IMR-90 (cell line): ENCODE measurements at regions not wholly inside any gene's neighbourhood (a gene's known extent, or its start where the extent isn't known, plus 50 kb on each side); places are given as distances from the start of the nearest gene placed in this dataset.
"Not testable (repeated sequence)": the region's sequence is repeated elsewhere in the genome, so short reads cannot be mapped to it uniquely, and the experiment has no call there.

ENCODE experiments used
- ATAC-seq: fragments of 200-7000 bp; cut with Tn5 transposase; 2 replicates; pipeline ENCODE4 v1.9.1; 2020; ENCODE audit warnings: low read depth, mild to moderate bottlenecking, moderate library complexity
- BruUV-seq: library from RNA; stranded (reverse); fragments of 400-500 nt; replicated peaks from 2 replicates; lab custom pipeline; 2021; lab: Mats Ljungman, UMichigan
- CTCF ChIA-PET: fragments of 300-600 bp; formaldehyde crosslinking; extraction: SDS; loops from one replicate; lab custom pipeline; 2021; ENCODE audit warnings: antibody characterized with exemption; lab: Yijun Ruan, JAX
- POLR2A ChIA-PET: fragments of 300-600 bp; sonication (Branson Sonifier 250); formaldehyde crosslinking; loops from one replicate; lab custom pipeline; 2022; ENCODE audit warnings: antibody characterized with exemption; ENCODE audit not compliant: unreplicated experiment; lab: Charles Lee
- DNase-seq: peaks from one replicate; pipeline ENCODE4 v3.0.0; 2013
- H2AFZ ChIP-seq: replicated peaks from 2 replicates; pipeline ENCODE3; 2013; ENCODE audit warnings: low read length, mild to moderate bottlenecking; ENCODE audit not compliant: poor library complexity
- H2AK5ac ChIP-seq: 2 replicates; pipeline ENCODE4 v1.6.1; 2013; ENCODE audit warnings: low read depth, low read length, inconsistent platforms
- H2AK9ac ChIP-seq: replicated peaks from 2 replicates; pipeline ENCODE3; 2013; ENCODE audit warnings: mild to moderate bottlenecking, low read depth, low read length, moderate library complexity; ENCODE audit not compliant: poor library complexity
- H2BK120ac ChIP-seq: 2 replicates; pipeline ENCODE4 v1.6.1; 2013; ENCODE audit warnings: low read depth, low read length, inconsistent platforms
- H2BK15ac ChIP-seq: 3 replicates; pipeline ENCODE4 v1.6.1; 2013; ENCODE audit warnings: low read depth, low read length, inconsistent platforms
- H2BK20ac ChIP-seq: 2 replicates; pipeline ENCODE4 v1.6.1; 2013; ENCODE audit warnings: low read depth, mild to moderate bottlenecking, inconsistent platforms, low read length, moderate library complexity
- H2BK5ac ChIP-seq: 2 replicates; pipeline ENCODE4 v1.6.1; 2013; ENCODE audit warnings: mild to moderate bottlenecking, low read depth, low read length, inconsistent platforms; ENCODE audit not compliant: poor library complexity, severe bottlenecking
- H3K14ac ChIP-seq: replicated peaks from 2 replicates; pipeline ENCODE4 v1.6.1; 2013; ENCODE audit warnings: low read depth, low read length, inconsistent platforms
- H3K18ac ChIP-seq: 2 replicates; pipeline ENCODE4 v1.6.1; 2013; ENCODE audit warnings: low read depth, low read length, control low read depth
- H3K23ac ChIP-seq: 2 replicates; pipeline ENCODE4 v1.6.1; 2013; ENCODE audit warnings: low read depth, low read length, inconsistent platforms
- H3K27ac ChIP-seq: 2 replicates; pipeline ENCODE4 v1.5.1; 2013; ENCODE audit warnings: mild to moderate bottlenecking, control low read depth, low read length; ENCODE audit not compliant: insufficient read depth
- H3K27me3 ChIP-seq: 2 replicates; pipeline ENCODE4 v1.6.1; 2013; ENCODE audit warnings: low read length; ENCODE audit not compliant: control insufficient read depth, insufficient read depth
- H3K36me3 ChIP-seq: 2 replicates; pipeline ENCODE4 v1.6.1; 2013; ENCODE audit warnings: low read length, mixed read lengths; ENCODE audit not compliant: control insufficient read depth, insufficient read depth
- H3K4ac ChIP-seq: 2 replicates; pipeline ENCODE4 v1.6.1; 2013; ENCODE audit warnings: low read depth, low read length, inconsistent platforms
- H3K4me1 ChIP-seq: 2 replicates; pipeline ENCODE4 v1.6.1; 2013; ENCODE audit warnings: low read length, mixed read lengths; ENCODE audit not compliant: control insufficient read depth, insufficient read depth
- H3K4me2 ChIP-seq: 2 replicates; pipeline ENCODE4 v1.6.1; 2013; ENCODE audit warnings: low read depth, mild to moderate bottlenecking, control low read depth, low read length, moderate library complexity
- H3K4me3 ChIP-seq: 2 replicates; pipeline ENCODE4 v1.5.1; 2013; ENCODE audit warnings: low read depth, mild to moderate bottlenecking, control low read depth, low read length, moderate library complexity; ENCODE audit not compliant: insufficient read depth
- H3K56ac ChIP-seq: 2 replicates; pipeline ENCODE4 v1.6.1; 2013; ENCODE audit warnings: low read length, inconsistent platforms; ENCODE audit not compliant: insufficient read depth; ENCODE audit errors: extremely low read depth
- H3K79me1 ChIP-seq, 2 experiments: 2 replicates each; pipeline ENCODE4 v1.6.1; 2013; ENCODE audit warnings: low read length in 2 of 2, inconsistent platforms in 1 of 2, low read depth in 1 of 2
- H3K9ac ChIP-seq: 2 replicates; pipeline ENCODE4 v1.6.1; 2013; ENCODE audit warnings: low read depth, low read length, control low read depth
- H3K9me1 ChIP-seq: 2 replicates; pipeline ENCODE4 v1.6.1; 2013; ENCODE audit warnings: low read length, inconsistent platforms; ENCODE audit not compliant: insufficient read depth
- H3K9me3 ChIP-seq: 2 replicates; pipeline ENCODE4 v1.6.1; 2013; ENCODE audit warnings: low read length; ENCODE audit not compliant: control insufficient read depth, insufficient read depth
- H4K20me1 ChIP-seq: 2 replicates; pipeline ENCODE4 v1.6.1; 2013; ENCODE audit warnings: low read length, inconsistent platforms; ENCODE audit not compliant: insufficient read depth
- H4K5ac ChIP-seq: 2 replicates; pipeline ENCODE4 v1.6.1; 2013; ENCODE audit warnings: mild to moderate bottlenecking, low read depth, low read length, control low read depth
- H4K8ac ChIP-seq, 2 experiments: 2 replicates each; pipeline ENCODE4 v1.6.1; 2013; ENCODE audit warnings: low read depth in 2 of 2, low read length in 2 of 2, control low read depth in 1 of 2, inconsistent platforms in 1 of 2
- H4K91ac ChIP-seq: 2 replicates; pipeline ENCODE4 v1.6.1; 2013; ENCODE audit warnings: low read depth, low read length, inconsistent platforms; ENCODE audit not compliant: insufficient read depth
- BHLHE40 ChIP-seq: fragments of 150-350 bp; IDR thresholded peaks from 2 replicates; pipeline ENCODE4 v1.6.1; 2016; ENCODE audit warnings: mild to moderate bottlenecking, low read depth, low read length
- CEBPB ChIP-seq: IDR thresholded peaks from 2 replicates; pipeline ENCODE4 v1.6.1; 2012; ENCODE audit warnings: low read depth, low read length, improper control_type of control experiment
- CHD1 ChIP-seq: IDR thresholded peaks from 2 replicates; pipeline ENCODE4 v1.6.1; 2012; ENCODE audit warnings: low read depth, low read length, improper control_type of control experiment
- FOS ChIP-seq: fragments of 150-350 bp; IDR thresholded peaks from 2 replicates; pipeline ENCODE4 v1.6.1; 2016; ENCODE audit warnings: low read depth, low read length
- MAFK ChIP-seq: IDR thresholded peaks from 2 replicates; pipeline ENCODE4 v1.6.1; 2012; ENCODE audit warnings: low read depth, low read length, improper control_type of control experiment
- MAZ ChIP-seq: IDR thresholded peaks from 2 replicates; pipeline ENCODE4 v1.6.1; 2012; ENCODE audit warnings: low read depth, mild to moderate bottlenecking, low read length, improper control_type of control experiment, moderate library complexity, borderline replicate concordance
- MXI1 ChIP-seq: IDR thresholded peaks from 2 replicates; pipeline ENCODE4 v1.6.1; 2012; ENCODE audit warnings: low read depth, mild to moderate bottlenecking, low read length, moderate library complexity, borderline replicate concordance
- NFE2L2 ChIP-seq: fragments of 150-350 bp; IDR thresholded peaks from 2 replicates; pipeline ENCODE4 v1.6.1; 2016; ENCODE audit warnings: low read depth, mild to moderate bottlenecking, low read length
- POLR2A ChIP-seq: IDR thresholded peaks from 2 replicates; pipeline ENCODE4 v1.6.1; 2012; ENCODE audit warnings: mild to moderate bottlenecking, low read depth, low read length
- RCOR1 ChIP-seq: IDR thresholded peaks from 2 replicates; pipeline ENCODE4 v1.6.1; 2012; ENCODE audit warnings: mild to moderate bottlenecking, low read length, improper control_type of control experiment; ENCODE audit not compliant: insufficient replicate concordance
- RFX5 ChIP-seq: IDR thresholded peaks from 2 replicates; pipeline ENCODE4 v1.8.0; 2012; ENCODE audit warnings: low read depth, mild to moderate bottlenecking, low read length, moderate library complexity
- USF2 ChIP-seq: fragments of 150-350 bp; IDR thresholded peaks from 2 replicates; pipeline ENCODE4 v1.6.1; 2017; ENCODE audit warnings: mild to moderate bottlenecking, antibody characterized with exemption, low read length, low read depth
- WGBS, 2 experiments: methylation state at CpG; one replicate each; pipeline versions ENCODE4 v1.1.5 to v1.1.7; 2013; ENCODE audit warnings: missing lambda C conversion rate in 2 of 2; ENCODE audit not compliant: insufficient read length in 1 of 2; ENCODE audit errors: extremely low coverage in 2 of 2; 5-methylcytosine and 5-hydroxymethylcytosine counted together
- dilution Hi-C: fragments of 300-500 bp; cut with HindIII; formaldehyde crosslinking; loops from one replicate; pipeline ENCODE4 v1.14.3; 2018; ENCODE audit warnings: low sequenced_read_pairs; ENCODE audit not compliant: unreplicated experiment
- in situ Hi-C: fragments of 300-500 bp; cut with MboI; formaldehyde crosslinking; loops from 3 replicates; pipeline ENCODE4 v1.14.3; 2019; ENCODE audit warnings: low sequenced_read_pairs, inconsistent platforms, mixed read lengths
- intact Hi-C: fragments of 100-400 bp; cut with micrococcal nuclease; formaldehyde crosslinking; loops from 2 replicates; pipeline ENCODE4 v1.10.0; 2022

DNA sequence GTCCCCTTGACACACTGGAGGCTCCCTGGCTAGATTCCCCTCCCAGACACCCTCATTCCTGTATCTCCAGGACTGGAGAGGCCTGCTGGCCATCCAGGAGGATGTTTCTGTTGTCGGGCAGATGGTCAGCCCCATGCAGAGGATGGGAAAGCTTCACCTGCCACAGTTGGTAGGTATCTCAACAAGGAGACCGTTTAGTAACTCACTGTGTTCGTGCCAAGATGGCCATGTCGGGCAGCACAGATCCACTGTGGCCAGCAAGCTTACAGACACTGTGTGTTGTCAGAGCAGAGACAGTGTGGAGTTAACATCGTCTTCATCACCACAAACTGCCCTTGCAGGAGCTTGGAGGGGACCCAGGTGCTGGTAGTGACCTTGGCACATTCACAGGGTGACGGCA is 390.9 kb downstream of the SEC14L1 start:
- in situ Hi-C loops (no loop called here), intact Hi-C loops (no loop called here), dilution Hi-C loops (no loop called here)
- Histone ChIP-seq H3K4me2 (no peak overlapping the region), H3K14ac (no peak overlapping the region), H4K20me1 (no peaks in the 10 kb centered on the region), H4K91ac (no peak overlapping the region), H3K9me1 (no peaks in the 10 kb centered on the region), H2BK20ac (no peak overlapping the region), H3K27me3 (peaks cover 46% of the 10 kb centered on the region), H3K4me3 (no peak overlapping the region), H2BK120ac (no peak overlapping the region), H3K23ac (no peak overlapping the region), H3K4ac (no peak overlapping the region), H4K8ac (no peak overlapping the region), H3K18ac (no peak overlapping the region), H3K36me3 (no peaks in the 10 kb centered on the region), H2AK5ac (no peak overlapping the region), H2BK5ac (no peak overlapping the region), H3K56ac (no peak overlapping the region), H2BK15ac (no peak overlapping the region), H3K79me1 (no peaks in the 10 kb centered on the region), H4K5ac (no peak overlapping the region), H3K4me1 (no peaks in the 10 kb centered on the region), H3K9ac (no peak overlapping the region), H3K9me3 (peaks cover 5% of the 10 kb centered on the region; the same call in 1 of the 2 replicates), H2AK9ac (no peak overlapping the region), H3K27ac (no peak overlapping the region), H2AFZ (no peak overlapping the region)
- 75% methylated on average over 4 of the region's 6 CpGs; no CpG with 5 or more reads in 1 of the 2 experiments for WGBS, 2 experiments
- no TSS peak for BruUV-seq
- ChIA-PET CTCF (no interaction called here), POLR2A (no interaction called here)
- DNase-seq (no peak), ATAC-seq (no peak)
- TF ChIP-seq POLR2A (no peak), USF2 (no peak), BHLHE40 (no peak), NFE2L2 (no peak), CHD1 (no peak), CEBPB (no peak), RCOR1 (no peak), MAFK (no peak), MAZ (no peak), RFX5 (no peak), FOS (no peak), MXI1 (no peak)

DNA sequence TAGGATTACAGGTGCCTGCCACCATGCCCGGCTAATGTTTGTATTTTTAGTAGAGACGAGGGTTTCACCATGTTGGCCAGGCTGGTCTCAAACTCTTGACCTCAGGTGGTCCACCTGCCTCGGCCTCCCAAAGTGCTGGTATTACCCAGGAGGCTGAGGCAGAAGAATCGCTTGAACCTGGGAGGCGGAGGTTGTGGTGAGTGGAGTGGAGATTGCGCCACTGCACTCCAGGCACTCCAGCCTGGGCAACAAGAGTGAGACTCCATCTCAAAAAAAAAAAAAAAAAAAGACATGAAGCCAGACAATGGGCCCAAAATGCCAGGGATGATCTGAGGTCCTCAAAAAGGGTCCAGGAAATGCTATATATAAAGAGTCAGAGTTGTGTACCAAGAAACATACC is 392.9 kb downstream of the SEC14L1 start:
- BruUV-seq, H3K27ac ChIP-seq, ATAC-seq, H4K20me1 ChIP-seq, DNase-seq, H3K4me1 ChIP-seq, H2AK9ac ChIP-seq, H4K8ac ChIP-seq, CTCF ChIA-PET, H3K4me3 ChIP-seq, H2BK120ac ChIP-seq, H2BK20ac ChIP-seq, H3K18ac ChIP-seq, H2BK15ac ChIP-seq, in situ Hi-C loops, H3K9me3 ChIP-seq, H3K14ac ChIP-seq, H3K9me1 ChIP-seq, intact Hi-C loops, POLR2A ChIA-PET, dilution Hi-C loops, H2BK5ac ChIP-seq, H4K5ac ChIP-seq, H2AFZ ChIP-seq, H3K4ac ChIP-seq, H3K56ac ChIP-seq, H4K91ac ChIP-seq, H3K36me3 ChIP-seq, H3K4me2 ChIP-seq, H2AK5ac ChIP-seq, H3K23ac ChIP-seq, H3K9ac ChIP-seq, H3K79me1 ChIP-seq: not testable (repeated sequence)
- 75% methylated on average over 3 of the region's 6 CpGs; no CpG with 5 or more reads in 1 of the 2 experiments for WGBS, 2 experiments
- peaks cover 41% of the 10 kb centered on the region for H3K27me3 ChIP-seq
